PC-9 (cell line): ENCODE measurements at regions not wholly inside any gene's neighbourhood (a gene's known extent, or its start where the extent isn't known, plus 50 kb on each side); places are given as distances from the start of the nearest gene placed in this dataset.

ENCODE experiments used
- EZH2 ChIP-seq: fragments of 200-600 bp; sonication (generic); IDR thresholded peaks from 2 replicates; pipeline ENCODE4 v1.8.0; 2017; ENCODE audit warnings: antibody characterized with exemption, low read depth
- TF ChIP-seq, protein P1 (sequence below): fragments of 200-600 bp; sonication (generic); conservative IDR thresholded peaks from 2 replicates; pipeline ENCODE4 v1.6.1; 2017; ENCODE audit warnings: mixed run types, antibody characterized with exemption, mild to moderate bottlenecking, moderate library complexity

DNA sequence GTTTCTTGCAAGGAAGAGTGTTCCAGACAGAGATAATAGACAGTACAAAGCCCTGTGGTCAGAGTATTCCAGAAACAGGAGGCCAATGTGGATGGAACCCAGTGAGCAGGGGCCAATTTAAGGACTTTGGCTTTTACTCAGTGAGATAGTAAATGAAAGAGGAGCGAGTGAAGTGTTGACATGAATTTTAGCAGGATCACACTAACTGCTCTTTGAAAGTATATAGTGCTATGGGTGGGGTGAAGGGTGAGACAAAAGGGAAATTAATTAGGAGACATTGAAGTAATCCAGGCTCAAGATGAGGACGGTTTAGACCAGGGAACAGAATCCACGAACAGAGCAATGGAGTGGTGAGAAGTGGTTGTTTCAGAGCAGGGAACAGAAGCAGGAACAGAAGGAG lies 62.2 kb upstream of the TES start:
- TF ChIP-seq, protein P1, sequence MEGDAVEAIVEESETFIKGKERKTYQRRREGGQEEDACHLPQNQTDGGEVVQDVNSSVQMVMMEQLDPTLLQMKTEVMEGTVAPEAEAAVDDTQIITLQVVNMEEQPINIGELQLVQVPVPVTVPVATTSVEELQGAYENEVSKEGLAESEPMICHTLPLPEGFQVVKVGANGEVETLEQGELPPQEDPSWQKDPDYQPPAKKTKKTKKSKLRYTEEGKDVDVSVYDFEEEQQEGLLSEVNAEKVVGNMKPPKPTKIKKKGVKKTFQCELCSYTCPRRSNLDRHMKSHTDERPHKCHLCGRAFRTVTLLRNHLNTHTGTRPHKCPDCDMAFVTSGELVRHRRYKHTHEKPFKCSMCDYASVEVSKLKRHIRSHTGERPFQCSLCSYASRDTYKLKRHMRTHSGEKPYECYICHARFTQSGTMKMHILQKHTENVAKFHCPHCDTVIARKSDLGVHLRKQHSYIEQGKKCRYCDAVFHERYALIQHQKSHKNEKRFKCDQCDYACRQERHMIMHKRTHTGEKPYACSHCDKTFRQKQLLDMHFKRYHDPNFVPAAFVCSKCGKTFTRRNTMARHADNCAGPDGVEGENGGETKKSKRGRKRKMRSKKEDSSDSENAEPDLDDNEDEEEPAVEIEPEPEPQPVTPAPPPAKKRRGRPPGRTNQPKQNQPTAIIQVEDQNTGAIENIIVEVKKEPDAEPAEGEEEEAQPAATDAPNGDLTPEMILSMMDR, result no peak
- TF ChIP-seq EZH2, result no peak
